A673 (cell line): ENCODE measurements at regions not wholly inside any gene's neighbourhood (a gene's known extent, or its start where the extent isn't known, plus 50 kb on each side); places are given as distances from the start of the nearest gene placed in this dataset.

ENCODE experiments used
- CTCF ChIP-seq: fragments of 300-800, 200-600 bp; sonication (generic); conservative IDR thresholded peaks from 2 replicates; pipeline ENCODE4 v1.5.1; 2017; ENCODE audit warnings: low read depth, mild to moderate bottlenecking, antibody characterized with exemption, low read length, moderate library complexity, mixed read lengths
- EZH2 ChIP-seq: fragments of 200-600 bp; sonication (generic); IDR thresholded peaks from 2 replicates; pipeline ENCODE4 v1.6.1; 2017; ENCODE audit warnings: borderline replicate concordance, low read depth, mild to moderate bottlenecking, mixed read lengths, antibody characterized with exemption, low read length; ENCODE audit not compliant: poor library complexity, severe bottlenecking

- TF ChIP-seq CTCF (no peak), EZH2 (no peak)
Observed at GRCh38 chr15:98124581-98124980, 164.1 kb downstream of the ARRDC4 start.
